Ishikawa (cell line): ENCODE measurements at regions not wholly inside any gene's neighbourhood (a gene's known extent, or its start where the extent isn't known, plus 50 kb on each side); places are given as distances from the start of the nearest gene placed in this dataset.

Experiments used
- CEBPB ChIP-seq: IDR thresholded peaks from 2 replicates; pipeline ENCODE4 v1.6.1; 2012
- EP300 ChIP-seq: IDR thresholded peaks from 2 replicates; pipeline ENCODE4 v1.6.1; 2012; ENCODE audit warnings: borderline replicate concordance
- MAX ChIP-seq: IDR thresholded peaks from 2 replicates; pipeline ENCODE4 v1.6.1; 2012
- RAD21 ChIP-seq: IDR thresholded peaks from 2 replicates; pipeline ENCODE4 v1.6.1; 2012; ENCODE audit warnings: low read depth
- TAF1 ChIP-seq: IDR thresholded peaks from 2 replicates; pipeline ENCODE4 v1.6.1; 2012; ENCODE audit warnings: low read depth, mild to moderate bottlenecking
- TCF12 ChIP-seq: IDR thresholded peaks from 2 replicates; pipeline ENCODE4 v1.6.1; 2012; ENCODE audit warnings: low read depth
- TEAD4 ChIP-seq: IDR thresholded peaks from 2 replicates; pipeline ENCODE4 v1.6.1; 2012
- YY1 ChIP-seq: IDR thresholded peaks from 2 replicates; pipeline ENCODE4 v1.6.1; 2012; ENCODE audit warnings: low read depth
- ZBTB7A ChIP-seq: IDR thresholded peaks from 2 replicates; pipeline ENCODE4 v1.6.1; 2012; ENCODE audit warnings: low read depth

- TF ChIP-seq TCF12 (no peak), ZBTB7A (no peak), EP300 (no peak), TEAD4 (no peak), TAF1 (no peak), MAX (no peak), YY1 (no peak), CEBPB (no peak), RAD21 (no peak)
These were observed 72.8 kb upstream of the PARP8 start for GRCh38 chr5:50593681-50594080.
